GM23248 (cell line): ENCODE measurements at regions not wholly inside any gene's neighbourhood (a gene's known extent, or its start where the extent isn't known, plus 50 kb on each side); places are given as distances from the start of the nearest gene placed in this dataset.

Experiments used
- DNase-seq: peaks from one replicate; pipeline ENCODE4 v3.0.0-alpha.2; 2015
- H2AFZ ChIP-seq: fragments of 200-600 bp; sonication (generic); 2 replicates; pipeline ENCODE4 v1.6.1; 2016; ENCODE audit warnings: antibody characterized with exemption
- H3F3A ChIP-seq: fragments of 200-600 bp; sonication (generic); 2 replicates; pipeline ENCODE4 v1.6.1; 2016; ENCODE audit warnings: mild to moderate bottlenecking, antibody characterized with exemption, mixed run types; ENCODE audit not compliant: insufficient read depth
- H3K27ac ChIP-seq: fragments of 200-600 bp; sonication (generic); 2 replicates; pipeline ENCODE4 v1.5.1; 2016; ENCODE audit warnings: mild to moderate bottlenecking
- H3K27me3 ChIP-seq: fragments of 200-600 bp; sonication (generic); replicated peaks from 2 replicates; pipeline ENCODE4 v1.6.1; 2016; ENCODE audit warnings: mild to moderate bottlenecking; ENCODE audit not compliant: insufficient read depth
- H3K36me3 ChIP-seq: fragments of 200-600 bp; sonication (generic); 2 replicates; pipeline ENCODE4 v1.6.1; 2016; ENCODE audit warnings: low read depth, mild to moderate bottlenecking
- H3K4me1 ChIP-seq: fragments of 200-600 bp; sonication (generic); 2 replicates; pipeline ENCODE4 v1.6.1; 2016; ENCODE audit warnings: mild to moderate bottlenecking; ENCODE audit not compliant: insufficient read depth
- H3K4me2 ChIP-seq: fragments of 200-600 bp; sonication (generic); one replicate; pipeline ENCODE4 v1.6.1; 2016; ENCODE audit warnings: mild to moderate bottlenecking; ENCODE audit not compliant: unreplicated experiment
- H3K4me3 ChIP-seq: fragments of 200-600 bp; sonication (generic); 2 replicates; pipeline ENCODE4 v1.5.1; 2016; ENCODE audit warnings: mild to moderate bottlenecking
- H3K79me2 ChIP-seq: fragments of 200-600 bp; sonication (generic); 2 replicates; pipeline ENCODE4 v1.6.1; 2016; ENCODE audit warnings: mild to moderate bottlenecking; ENCODE audit not compliant: insufficient read depth
- H3K9ac ChIP-seq: fragments of 200-600 bp; sonication (generic); 2 replicates; pipeline ENCODE4 v1.6.1; 2016; ENCODE audit warnings: mild to moderate bottlenecking
- H3K9me2 ChIP-seq: fragments of 200-600 bp; sonication (generic); 2 replicates; pipeline ENCODE4 v1.6.1; 2016; ENCODE audit warnings: mixed run types, mild to moderate bottlenecking, moderate library complexity; ENCODE audit not compliant: insufficient read depth
- H3K9me3 ChIP-seq: fragments of 200-600 bp; sonication (generic); one replicate; pipeline ENCODE4 v1.6.1; 2017; ENCODE audit warnings: low read depth
- H4K20me1 ChIP-seq: fragments of 200-600 bp; sonication (generic); 2 replicates; pipeline ENCODE4 v1.6.0; 2016; ENCODE audit not compliant: insufficient read depth
- EZH2 ChIP-seq: fragments of 200-600 bp; sonication (generic); IDR thresholded peaks from 2 replicates; pipeline ENCODE4 v1.6.1; 2018; ENCODE audit warnings: antibody characterized with exemption, mild to moderate bottlenecking; ENCODE audit not compliant: insufficient read depth, poor library complexity, severe bottlenecking
- EZH2phosphoT487 ChIP-seq: fragments of 200-600 bp; sonication (generic); IDR thresholded peaks from 2 replicates; pipeline ENCODE4 v1.6.1; 2018; ENCODE audit warnings: antibody characterized with exemption, moderate library complexity, mild to moderate bottlenecking, low read depth; ENCODE audit not compliant: insufficient read depth
- WGBS, 2 experiments: methylation state at CpG; one replicate each; pipeline ENCODE4 v1.1.6; 2015 to 2017; ENCODE audit warnings: low lambda C conversion rate in 2 of 2, low coverage in 1 of 2; ENCODE audit errors: missing lambda C conversion rate in 2 of 2; 5-methylcytosine and 5-hydroxymethylcytosine counted together
- in situ Hi-C: fragments of 300-500 bp; cut with MboI; formaldehyde crosslinking; loops from 2 replicates; pipeline ENCODE4 v1.15.0; 2020

DNA sequence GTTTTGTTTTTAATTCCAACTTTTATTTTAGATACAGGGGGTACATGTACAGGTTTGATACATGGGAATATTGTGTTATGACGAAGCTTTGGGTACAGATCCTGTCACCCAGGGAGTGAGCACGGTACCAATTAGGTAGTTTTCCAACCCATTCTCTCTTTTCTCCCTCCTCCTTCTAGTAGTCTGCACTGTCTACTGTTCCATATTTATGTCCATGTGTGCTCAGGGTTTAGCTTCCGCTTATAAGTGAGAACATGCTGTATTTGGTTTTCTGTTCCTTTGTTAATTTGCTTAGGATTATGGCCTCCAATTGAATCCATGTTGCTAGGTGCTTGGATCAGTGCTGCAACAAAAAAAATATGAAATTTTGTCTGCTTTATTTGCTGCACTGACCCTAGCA lies 659.3 kb upstream of the TMEFF2 start:
- 6 to 12% methylated on average over 3 of the region's 3 CpGs for WGBS, 2 experiments
- H3K36me3 ChIP-seq = no peaks in the 10 kb centered on the region
- H3K27ac ChIP-seq = no peak overlapping the region
- H3K4me2 ChIP-seq = no peak overlapping the region
- H3K4me3 ChIP-seq = no peak overlapping the region
- no peak overlapping the region for H3K9ac ChIP-seq
- H3K9me3 ChIP-seq = no peaks in the 10 kb centered on the region
- no peaks in the 10 kb centered on the region for H3K9me2 ChIP-seq
- no peak for DNase-seq
- no peak for TF ChIP-seq EZH2phosphoT487
- no peak for TF ChIP-seq EZH2
- H2AFZ ChIP-seq = no peak overlapping the region
- no peaks in the 10 kb centered on the region for H4K20me1 ChIP-seq
- no peaks in the 10 kb centered on the region for H3K79me2 ChIP-seq
- H3F3A ChIP-seq = no peaks in the 10 kb centered on the region
- no peaks in the 10 kb centered on the region for H3K4me1 ChIP-seq
- H3K27me3 ChIP-seq = no peaks in the 10 kb centered on the region
- in situ Hi-C loops = no loop called here

DNA sequence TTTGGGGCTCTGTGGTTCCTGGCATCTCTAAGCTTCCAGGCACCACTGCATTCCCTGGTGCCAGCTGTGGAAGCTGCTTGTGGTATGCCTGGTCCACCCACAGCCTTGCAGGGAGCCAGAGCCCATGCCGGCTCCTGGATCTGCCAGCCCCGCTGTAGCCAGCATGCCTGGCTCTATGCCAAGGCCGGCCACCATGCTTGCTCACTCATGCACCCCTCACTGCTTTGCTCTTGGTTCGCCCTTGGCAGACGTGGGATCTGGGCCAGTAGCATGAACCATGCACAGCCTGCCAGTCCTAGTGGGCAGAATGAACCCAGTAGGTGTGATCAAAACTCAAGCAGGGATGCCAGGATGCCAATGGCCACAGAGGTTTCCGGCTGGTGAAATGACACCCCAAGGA lies 634.2 kb upstream of the TMEFF2 start:
- 38 to 48% methylated on average over 4 to 6 of the region's 6 CpGs for WGBS, 2 experiments

DNA sequence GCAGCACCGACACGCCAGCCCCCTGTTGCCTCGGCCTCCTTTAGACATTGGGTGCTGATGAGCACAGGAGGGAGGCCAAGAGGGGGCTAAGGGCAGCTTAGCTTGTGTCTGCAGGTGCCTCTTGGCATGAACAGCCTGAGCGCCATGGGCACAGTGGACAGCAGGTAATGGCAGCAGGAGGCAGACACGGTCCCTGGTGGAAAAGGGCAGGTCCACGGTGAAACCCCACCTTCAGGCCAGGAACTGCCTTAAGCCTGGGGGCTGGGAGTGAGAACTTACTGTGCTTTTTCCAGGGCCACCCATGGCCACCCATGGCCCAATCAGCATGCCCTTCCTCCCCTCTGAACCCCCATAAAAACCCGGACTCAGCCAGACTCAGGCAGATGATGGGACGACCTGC lies 633.4 kb upstream of the TMEFF2 start:
- Histone ChIP-seq H3K9ac (no peak overlapping the region), H3K79me2 (no peaks in the 10 kb centered on the region), H2AFZ (no peak overlapping the region), H3K4me1 (no peaks in the 10 kb centered on the region), H3K9me2 (no peaks in the 10 kb centered on the region), H3F3A (no peaks in the 10 kb centered on the region), H3K36me3 (no peaks in the 10 kb centered on the region), H3K9me3 (no peaks in the 10 kb centered on the region), H3K4me2 (no peak overlapping the region), H4K20me1 (no peaks in the 10 kb centered on the region), H3K4me3 (no peak overlapping the region), H3K27ac (no peak overlapping the region), H3K27me3 (no peaks in the 10 kb centered on the region)
- WGBS, 2 experiments = 40 to 42% methylated on average over 8 of the region's 8 CpGs
- in situ Hi-C loops = no loop called here
- TF ChIP-seq EZH2 (no peak), EZH2phosphoT487 (no peak)
- no peak for DNase-seq

More for the DNA sequence above, 634.2 kb upstream of the TMEFF2 start:
- Histone ChIP-seq H3K9ac (no peak overlapping the region), H3F3A (no peaks in the 10 kb centered on the region), H2AFZ (no peak overlapping the region), H3K27me3 (no peaks in the 10 kb centered on the region), H3K27ac (no peak overlapping the region), H3K79me2 (no peaks in the 10 kb centered on the region), H3K9me2 (no peaks in the 10 kb centered on the region), H4K20me1 (no peaks in the 10 kb centered on the region), H3K4me2 (no peak overlapping the region), H3K9me3 (no peaks in the 10 kb centered on the region), H3K4me1 (no peaks in the 10 kb centered on the region), H3K4me3 (no peak overlapping the region), H3K36me3 (no peaks in the 10 kb centered on the region)
- no peak for DNase-seq
- in situ Hi-C loops = no loop called here
- TF ChIP-seq EZH2 (no peak), EZH2phosphoT487 (no peak)

DNA sequence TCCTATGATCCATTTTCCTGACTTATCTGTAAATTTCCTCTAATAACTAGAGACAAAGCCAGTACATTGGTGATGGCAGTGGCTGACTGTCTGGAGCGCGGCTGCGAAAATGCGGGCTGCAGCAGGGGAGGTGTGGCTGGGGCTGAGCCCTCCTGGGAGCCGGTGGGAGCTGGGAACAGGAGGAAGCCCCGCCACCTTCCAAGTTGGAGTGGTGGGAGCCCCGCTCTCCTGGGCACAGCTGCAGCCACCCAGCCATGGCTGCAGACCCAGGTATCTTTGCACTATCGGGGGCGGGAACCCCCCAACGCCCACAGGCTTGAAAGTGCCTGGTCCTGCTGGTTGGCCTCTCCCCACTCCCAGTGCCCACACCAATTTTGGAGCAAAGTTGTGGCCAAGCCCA lies 633.0 kb upstream of the TMEFF2 start:
- no peaks in the 10 kb centered on the region for H3K4me1 ChIP-seq
- no peaks in the 10 kb centered on the region for H3K9me3 ChIP-seq
- DNase-seq = no peak
- in situ Hi-C loops = no loop called here
- 34 to 46% methylated on average over 10 of the region's 10 CpGs for WGBS, 2 experiments
- H3K9ac ChIP-seq = no peak overlapping the region
- H3F3A ChIP-seq = no peaks in the 10 kb centered on the region
- TF ChIP-seq EZH2phosphoT487 (no peak), EZH2 (no peak)
- no peaks in the 10 kb centered on the region for H3K79me2 ChIP-seq
- H3K4me3 ChIP-seq = no peak overlapping the region
- no peaks in the 10 kb centered on the region for H3K36me3 ChIP-seq
- H3K27me3 ChIP-seq = no peaks in the 10 kb centered on the region
- no peak overlapping the region for H3K4me2 ChIP-seq
- H4K20me1 ChIP-seq = no peaks in the 10 kb centered on the region
- no peak overlapping the region for H3K27ac ChIP-seq
- no peak overlapping the region for H2AFZ ChIP-seq
- H3K9me2 ChIP-seq = no peaks in the 10 kb centered on the region

DNA sequence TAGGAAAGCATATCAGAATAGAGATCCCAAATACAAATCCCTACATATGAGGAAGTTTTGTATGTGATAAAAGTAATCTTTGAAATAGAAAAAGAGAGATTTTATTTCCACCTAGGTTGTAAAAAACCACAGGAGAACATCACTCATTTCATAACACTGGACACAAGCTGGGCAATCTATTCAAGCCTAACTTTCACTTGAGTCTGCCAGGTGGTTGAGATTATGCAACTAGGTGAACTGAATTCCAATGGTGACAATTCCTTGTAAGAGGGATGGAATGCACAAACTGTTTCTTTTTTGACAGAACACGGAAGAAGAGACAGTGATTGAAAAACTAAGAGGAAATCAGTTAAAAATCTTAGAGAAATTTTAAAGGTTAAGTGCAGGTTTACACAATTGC lies 619.6 kb upstream of the TMEFF2 start:
- in situ Hi-C loops = no loop called here
- Histone ChIP-seq H4K20me1 (no peaks in the 10 kb centered on the region), H3K36me3 (no peaks in the 10 kb centered on the region), H3K9ac (no peak overlapping the region), H3K27ac (no peak overlapping the region), H2AFZ (no peak overlapping the region), H3K9me3 (no peaks in the 10 kb centered on the region), H3K4me1 (no peaks in the 10 kb centered on the region), H3F3A (no peaks in the 10 kb centered on the region), H3K79me2 (no peaks in the 10 kb centered on the region), H3K27me3 (no peaks in the 10 kb centered on the region), H3K4me2 (no peak overlapping the region), H3K4me3 (no peak overlapping the region), H3K9me2 (no peaks in the 10 kb centered on the region)
- 6 to 13% methylated on average over 1 of the region's 1 CpG for WGBS, 2 experiments
- no peak for DNase-seq
- TF ChIP-seq EZH2 (no peak), EZH2phosphoT487 (no peak)
